H9 (cell line): ENCODE measurements at regions not wholly inside any gene's neighbourhood (a gene's known extent, or its start where the extent isn't known, plus 50 kb on each side); places are given as distances from the start of the nearest gene placed in this dataset.

Source experiments
- DNase-seq: peaks from one replicate; pipeline ENCODE4 v3.0.0-alpha.2; 2017
- H2AFZ ChIP-seq: one replicate; pipeline ENCODE4 v1.6.1; 2013; ENCODE audit warnings: mild to moderate bottlenecking, low read length, control low read depth, moderate library complexity
- H2AK5ac ChIP-seq: 2 replicates; pipeline ENCODE4 v1.6.1; 2013; ENCODE audit warnings: low read length, control low read depth, mixed read lengths; ENCODE audit not compliant: insufficient read length
- H2BK120ac ChIP-seq: one replicate; pipeline ENCODE4 v1.6.1; 2013; ENCODE audit warnings: low read depth, mild to moderate bottlenecking, low read length, control low read depth, inconsistent platforms; ENCODE audit not compliant: poor library complexity, severe bottlenecking
- H2BK12ac ChIP-seq: 2 replicates; pipeline ENCODE4 v1.6.1; 2013; ENCODE audit warnings: low read length, control low read depth, mixed read lengths, low read depth; ENCODE audit not compliant: insufficient read length
- H2BK15ac ChIP-seq: 2 replicates; pipeline ENCODE4 v1.6.1; 2013; ENCODE audit warnings: low read depth, low read length, control low read depth
- H2BK20ac ChIP-seq: one replicate; pipeline ENCODE4 v1.6.1; 2013; ENCODE audit warnings: low read depth, mild to moderate bottlenecking, low read length, control low read depth, inconsistent platforms; ENCODE audit not compliant: poor library complexity, severe bottlenecking
- H2BK5ac ChIP-seq: 2 replicates; pipeline ENCODE4 v1.6.1; 2013; ENCODE audit warnings: low read length, control low read depth, mixed read lengths; ENCODE audit not compliant: insufficient read length
- H3K14ac ChIP-seq: 2 replicates; pipeline ENCODE4 v1.6.1; 2013; ENCODE audit warnings: low read length, control low read depth; ENCODE audit not compliant: insufficient read depth
- H3K18ac ChIP-seq: 2 replicates; pipeline ENCODE4 v1.6.1; 2013; ENCODE audit warnings: low read depth, mild to moderate bottlenecking, mixed read lengths, low read length, control low read depth; ENCODE audit not compliant: insufficient read length
- H3K23ac ChIP-seq: 2 replicates; pipeline ENCODE4 v1.6.1; 2013; ENCODE audit warnings: low read length, control low read depth, mixed read lengths, low read depth; ENCODE audit not compliant: insufficient read length
- H3K23me2 ChIP-seq: 2 replicates; pipeline ENCODE4 v1.6.1; 2013; ENCODE audit warnings: low read depth, mild to moderate bottlenecking, mixed read lengths, low read length, control low read depth; ENCODE audit not compliant: insufficient read length, poor library complexity, severe bottlenecking
- H3K27ac ChIP-seq: 2 replicates; pipeline ENCODE4 v1.5.1; 2013; ENCODE audit warnings: low read length, control low read depth, mixed read lengths, low read depth; ENCODE audit not compliant: insufficient read length
- H3K27me3 ChIP-seq: 2 replicates; pipeline ENCODE4 v1.6.1; 2013; ENCODE audit warnings: low read length, control low read depth, inconsistent platforms; ENCODE audit not compliant: insufficient read depth
- H3K4ac ChIP-seq: 2 replicates; pipeline ENCODE4 v1.6.1; 2013; ENCODE audit warnings: low read depth, mild to moderate bottlenecking, control low read depth, inconsistent platforms, low read length, moderate library complexity
- H3K4me1 ChIP-seq: 2 replicates; pipeline ENCODE4 v1.6.1; 2013; ENCODE audit warnings: low read length, control low read depth, inconsistent platforms; ENCODE audit not compliant: insufficient read depth
- H3K4me2 ChIP-seq: 2 replicates; pipeline ENCODE4 v1.6.1; 2013; ENCODE audit warnings: low read length, control low read depth, mixed read lengths; ENCODE audit not compliant: insufficient read length, insufficient read depth
- H3K56ac ChIP-seq: 2 replicates; pipeline ENCODE4 v1.6.1; 2013; ENCODE audit warnings: low read depth, mild to moderate bottlenecking, mixed read lengths, low read length, control low read depth; ENCODE audit not compliant: insufficient read length
- H3K79me1 ChIP-seq: 2 replicates; pipeline ENCODE4 v1.6.1; 2013; ENCODE audit warnings: low read depth, mild to moderate bottlenecking, moderate library complexity, low read length, control low read depth, inconsistent platforms; ENCODE audit not compliant: insufficient read depth, poor library complexity, severe bottlenecking
- H3K79me2 ChIP-seq: 2 replicates; pipeline ENCODE4 v1.6.1; 2013; ENCODE audit warnings: low read length, control low read depth, inconsistent platforms; ENCODE audit not compliant: insufficient read depth
- H3K9ac ChIP-seq: 2 replicates; pipeline ENCODE4 v1.6.1; 2013; ENCODE audit warnings: low read length, control low read depth, mixed read lengths; ENCODE audit not compliant: insufficient read length; ENCODE audit errors: extremely low read depth
- H3K9me3 ChIP-seq: one replicate; pipeline ENCODE4 v1.6.1; 2013; ENCODE audit warnings: low read depth, low read length, inconsistent platforms; ENCODE audit not compliant: control insufficient read depth
- H3T11ph ChIP-seq: one replicate; pipeline ENCODE4 v1.6.1; 2013; ENCODE audit warnings: mild to moderate bottlenecking, low read length, control low read depth, inconsistent platforms
- H4K20me1 ChIP-seq: one replicate; pipeline ENCODE4 v1.6.1; 2013; ENCODE audit not compliant: control insufficient read depth, insufficient read length, insufficient read depth
- H4K5ac ChIP-seq: 2 replicates; pipeline ENCODE4 v1.6.1; 2013; ENCODE audit warnings: low read depth, mild to moderate bottlenecking, mixed read lengths, low read length, control low read depth; ENCODE audit not compliant: insufficient read length
- H4K8ac ChIP-seq: replicated peaks from 2 replicates; pipeline ENCODE4 v1.6.1; 2013; ENCODE audit warnings: low read length, control low read depth, mixed read lengths, low read depth; ENCODE audit not compliant: insufficient read length
- H4K91ac ChIP-seq: 2 replicates; pipeline ENCODE4 v1.6.1; 2013; ENCODE audit warnings: low read depth, mild to moderate bottlenecking, moderate library complexity, mixed read lengths, low read length, control low read depth; ENCODE audit not compliant: insufficient read length
- H3K27ac Mint-ChIP-seq, 3 experiments: 2 replicates in 2 of 3; 3 replicates in 1 of 3; pipeline ENCODE4 v1.8.0; 2020 to 2021; ENCODE audit warnings: mixed read lengths in 3 of 3, mild to moderate bottlenecking in 1 of 3, moderate library complexity in 1 of 3
- H3K27me3 Mint-ChIP-seq: 2 replicates; pipeline ENCODE4 v1.8.0; 2021; ENCODE audit warnings: low read depth, mild to moderate bottlenecking, moderate library complexity, mixed read lengths
- H3K36me3 Mint-ChIP-seq, 3 experiments: 2 replicates in 2 of 3; 3 replicates in 1 of 3; pipeline ENCODE4 v1.8.0; 2020 to 2021; ENCODE audit warnings: low read depth in 3 of 3, mixed read lengths in 3 of 3; ENCODE audit not compliant: insufficient read depth in 1 of 3
- H3K4me1 Mint-ChIP-seq, 2 experiments: 2 replicates each; pipeline ENCODE4 v1.8.0; 2020; ENCODE audit warnings: mixed read lengths in 2 of 2
- H3K4me3 Mint-ChIP-seq, 2 experiments: 2 replicates in 1 of 2; 3 replicates in 1 of 2; pipeline ENCODE4 v1.8.0; 2020 to 2021; ENCODE audit warnings: mild to moderate bottlenecking in 2 of 2, mixed read lengths in 2 of 2, moderate library complexity in 1 of 2
- H3K9me3 Mint-ChIP-seq, 2 experiments: 2 replicates in 1 of 2; 3 replicates in 1 of 2; pipeline ENCODE4 v1.8.0; 2020; ENCODE audit warnings: mild to moderate bottlenecking in 2 of 2, mixed read lengths in 2 of 2, moderate library complexity in 1 of 2
- CTCF ChIP-seq: fragments of 200-600 bp; sonication (generic); conservative IDR thresholded peaks from 3 replicates; pipeline ENCODE4 v1.8.0; 2021; ENCODE audit warnings: antibody characterized with exemption, mild to moderate bottlenecking
- WGBS: extraction: QIAGEN DNeasy Blood & Tissue Kit; methylation state at CpG from one replicate; pipeline ENCODE4 v1.1.7; 2013; ENCODE audit warnings: missing lambda C conversion rate, low lambda C conversion rate, mixed read lengths; ENCODE audit not compliant: insufficient read length; ENCODE audit errors: extremely low coverage; 5-methylcytosine and 5-hydroxymethylcytosine counted together

- H3K9me3 Mint-ChIP-seq = no peaks in the 10 kb centered on the region
- H4K20me1 ChIP-seq = no peaks in the 10 kb centered on the region
- H3K27ac Mint-ChIP-seq = no peak overlapping the region
- no peak overlapping the region for H2BK20ac ChIP-seq
- peak overlapping the region; percentile 33 for H3K4me2 ChIP-seq
- no CpG with 5 or more reads among the region's 8 CpGs for WGBS
- no peak overlapping the region for H3K56ac ChIP-seq
- no peaks in the 10 kb centered on the region for H3K9me3 ChIP-seq
- H4K91ac ChIP-seq = no peak overlapping the region
- no peak overlapping the region for H4K5ac ChIP-seq
- H3K23me2 ChIP-seq = peaks cover 17% of the 10 kb centered on the region
- H3K4me3 Mint-ChIP-seq = peak overlapping the region; percentile 63 to 89
- H3K27me3 Mint-ChIP-seq = peaks cover 62% of the 10 kb centered on the region
- peaks cover 21 to 24% of the 10 kb centered on the region in 2 experiments for H3K4me1 Mint-ChIP-seq
- H3K4ac ChIP-seq = no peak overlapping the region
- no peak overlapping the region for H3K18ac ChIP-seq
- TF ChIP-seq CTCF = no peak
- H3K27me3 ChIP-seq = peaks cover 6% of the 10 kb centered on the region; the same call in 1 of the 2 replicates
- H3K27ac ChIP-seq = no peak overlapping the region
- H2AFZ ChIP-seq = no peak overlapping the region
- no peaks in the 10 kb centered on the region for H3K79me2 ChIP-seq
- no peak overlapping the region for H3K14ac ChIP-seq
- no peak overlapping the region for H2BK120ac ChIP-seq
- H4K8ac ChIP-seq = no peak overlapping the region
- no peak overlapping the region for H2BK12ac ChIP-seq
- no peak overlapping the region for H2AK5ac ChIP-seq
- H2BK15ac ChIP-seq = no peak overlapping the region
- H3T11ph ChIP-seq = no peak overlapping the region
- DNase-seq = no peak
- H2BK5ac ChIP-seq = no peak overlapping the region
- H3K23ac ChIP-seq = no peak overlapping the region
- no peak overlapping the region for H3K9ac ChIP-seq
- no peaks in the 10 kb centered on the region for H3K79me1 ChIP-seq
- no peaks in the 10 kb centered on the region; a peak in 1 of 7 replicates for H3K36me3 Mint-ChIP-seq
- no peaks in the 10 kb centered on the region; the same call in 1 of the 2 replicates for H3K4me1 ChIP-seq
Observed at GRCh38 chr21:38661889-38662568, 143.7 kb upstream of the ETS2 start.
